PC-3 (cell line): ENCODE measurements at regions not wholly inside any gene's neighbourhood (a gene's known extent, or its start where the extent isn't known, plus 50 kb on each side); places are given as distances from the start of the nearest gene placed in this dataset.

ENCODE experiments used
- ATAC-seq: fragments of 200-7000 bp; cut with Tn5 transposase; 2 replicates; pipeline ENCODE4 v1.9.1; 2020; ENCODE audit warnings: mild to moderate bottlenecking, moderate library complexity
- BruUV-seq: library from RNA; stranded (reverse); fragments of 400-500 nt; replicated peaks from 2 replicates; lab custom pipeline; 2021; lab: Mats Ljungman, UMichigan
- CTCF ChIA-PET: fragments of 300-600 bp; sonication (Branson Sonifier 250); formaldehyde crosslinking; loops from one replicate; lab custom pipeline; 2022; ENCODE audit warnings: antibody characterized with exemption; lab: Charles Lee
- POLR2A ChIA-PET: fragments of 300-600 bp; sonication (Branson Sonifier 250); formaldehyde crosslinking; loops from one replicate; lab custom pipeline; 2022; ENCODE audit warnings: antibody characterized with exemption; ENCODE audit not compliant: unreplicated experiment; lab: Charles Lee
- DNase-seq: peaks from one replicate; pipeline ENCODE4 v3.0.0-alpha.2; 2015
- H2AFZ ChIP-seq: fragments of 300-600 bp; sonication (generic); 2 replicates; pipeline ENCODE4 v1.6.0; 2016; ENCODE audit warnings: antibody characterized with exemption, low read length
- H3F3A ChIP-seq: fragments of 300-600 bp; sonication (generic); one replicate; pipeline ENCODE4 v1.6.0; 2017; ENCODE audit warnings: antibody characterized with exemption, low read length, control low read depth, mild to moderate bottlenecking; ENCODE audit not compliant: unreplicated experiment
- H3K27ac ChIP-seq: fragments of 300-600 bp; sonication (generic); 2 replicates; pipeline ENCODE4 v1.5.1; 2016; ENCODE audit warnings: mild to moderate bottlenecking, low read length
- H3K27me3 ChIP-seq: fragments of 300-600 bp; sonication (generic); 2 replicates; pipeline ENCODE4 v1.6.1; 2016; ENCODE audit warnings: low read length, mixed read lengths
- H3K36me3 ChIP-seq: fragments of 300-600 bp; sonication (generic); 2 replicates; pipeline ENCODE4 v1.6.1; 2016; ENCODE audit warnings: low read depth, mixed run types, low read length, mixed read lengths
- H3K4me1 ChIP-seq: fragments of 300-600 bp; sonication (generic); 2 replicates; pipeline ENCODE4 v1.5.1; 2016; ENCODE audit warnings: low read length; ENCODE audit not compliant: insufficient read depth
- H3K4me2 ChIP-seq: fragments of 300-600 bp; sonication (generic); 2 replicates; pipeline ENCODE4 v1.6.0; 2016; ENCODE audit warnings: low read length
- H3K4me3 ChIP-seq: fragments of 300-600 bp; sonication (generic); 2 replicates; pipeline ENCODE4 v1.5.1; 2016; ENCODE audit warnings: mild to moderate bottlenecking, low read length, mixed read lengths
- H3K79me2 ChIP-seq: fragments of 300-600 bp; sonication (generic); 2 replicates; pipeline ENCODE4 v1.6.1; 2017; ENCODE audit warnings: low read length, mixed read lengths
- H3K9ac ChIP-seq: fragments of 300-600 bp; sonication (generic); 2 replicates; pipeline ENCODE4 v1.6.0; 2016; ENCODE audit warnings: mild to moderate bottlenecking, low read length
- H3K9me2 ChIP-seq: fragments of 300-600 bp; sonication (generic); replicated peaks from 2 replicates; pipeline ENCODE4 v1.6.1; 2016; ENCODE audit warnings: mixed run types, low read length, mixed read lengths
- H3K9me3 ChIP-seq: fragments of 300-600 bp; sonication (generic); 2 replicates; pipeline ENCODE4 v1.6.1; 2016; ENCODE audit warnings: low read length, mixed read lengths
- H4K20me1 ChIP-seq: fragments of 300-600 bp; sonication (generic); 2 replicates; pipeline ENCODE4 v1.6.1; 2016; ENCODE audit warnings: low read length, mixed read lengths
- CTCF ChIP-seq: fragments of 300-600 bp; sonication (generic); conservative IDR thresholded peaks from 2 replicates; pipeline ENCODE4 v1.5.1; 2017; ENCODE audit warnings: antibody characterized with exemption, low read depth, mild to moderate bottlenecking, low read length
- EZH2 ChIP-seq: fragments of 300-600 bp; sonication (generic); IDR thresholded peaks from one replicate; pipeline ENCODE4 v1.6.1; 2017; ENCODE audit warnings: antibody characterized with exemption, mild to moderate bottlenecking, low read length; ENCODE audit not compliant: unreplicated experiment
- EZH2phosphoT487 ChIP-seq: fragments of 300-600 bp; sonication (generic); IDR thresholded peaks from 2 replicates; pipeline ENCODE4 v1.6.1; 2018; ENCODE audit warnings: mild to moderate bottlenecking, antibody characterized with exemption, low read length, borderline replicate concordance
- intact Hi-C: fragments of 100-400 bp; cut with micrococcal nuclease; formaldehyde crosslinking; loops from 2 replicates; pipeline ENCODE4 v1.9.0; 2023

GRCh38 chr14:100403105-100403504, 80.0 kb downstream of the SLC25A47 start:
- Histone ChIP-seq H3K9me3 (no peaks in the 10 kb centered on the region), H4K20me1 (no peaks in the 10 kb centered on the region), H3K9ac (no peak overlapping the region), H3K4me3 (no peak overlapping the region), H3K4me2 (no peak overlapping the region), H3K9me2 (no peaks in the 10 kb centered on the region), H3K79me2 (no peaks in the 10 kb centered on the region), H3K36me3 (no peaks in the 10 kb centered on the region), H2AFZ (no peak overlapping the region), H3K27me3 (no peaks in the 10 kb centered on the region), H3K4me1 (peaks cover 7% of the 10 kb centered on the region; the same call in 1 of the 2 replicates), H3K27ac (no peak overlapping the region), H3F3A (no peaks in the 10 kb centered on the region)
- DNase-seq (no peak), ATAC-seq (no peak)
- ChIA-PET POLR2A (no interaction called here), CTCF (no interaction called here)
- intact Hi-C loops: no loop called here
- no TSS peak for BruUV-seq
- TF ChIP-seq CTCF (no peak), EZH2 (no peak), EZH2phosphoT487 (no peak)

- H3K79me2 ChIP-seq: no peaks in the 10 kb centered on the region
These were observed 80.7 kb downstream of the SLC25A47 start for GRCh38 chr14:100403802-100404365.

More at GRCh38 chr14:100403802-100404365, 80.7 kb downstream of the SLC25A47 start:
- no peaks in the 10 kb centered on the region for H3K27me3 ChIP-seq
- DNase-seq (no peak), ATAC-seq (no peak)
- no TSS peak for BruUV-seq
- H3K9me2 ChIP-seq: no peaks in the 10 kb centered on the region
- no peak overlapping the region for H3K27ac ChIP-seq
- H3K9ac ChIP-seq: no peak overlapping the region
- no peaks in the 10 kb centered on the region for H3K36me3 ChIP-seq
- POLR2A ChIA-PET: no interaction called here
- no peak overlapping the region for H3K4me3 ChIP-seq
- no peaks in the 10 kb centered on the region for H3F3A ChIP-seq
- no peaks in the 10 kb centered on the region for H4K20me1 ChIP-seq
- intact Hi-C loops: no loop called here
- no peak overlapping the region for H2AFZ ChIP-seq
- H3K4me1 ChIP-seq: peaks cover 14% of the 10 kb centered on the region; the same call in 1 of the 2 replicates
- no peaks in the 10 kb centered on the region for H3K9me3 ChIP-seq
- CTCF ChIA-PET: no interaction called here
- no peak overlapping the region for H3K4me2 ChIP-seq
- TF ChIP-seq EZH2phosphoT487: no peak
- no peak for TF ChIP-seq EZH2
- TF ChIP-seq CTCF: no peak
